Mesenchymal stem cell (in vitro differentiated cells and primary cell): ENCODE measurements at regions not wholly inside any gene's neighbourhood (a gene's known extent, or its start where the extent isn't known, plus 50 kb on each side); places are given as distances from the start of the nearest gene placed in this dataset.
"Not testable (repeated sequence)": the region's sequence is repeated elsewhere in the genome, so short reads cannot be mapped to it uniquely, and the experiment has no call there.

Experiments
- DNase-seq: peaks from one replicate; pipeline ENCODE4 v3.0.0-alpha.2; 2013
- H2AFZ ChIP-seq: one replicate; pipeline ENCODE4 v1.6.1; 2013; ENCODE audit warnings: low read depth, mild to moderate bottlenecking, control low read depth, inconsistent platforms, low read length, moderate library complexity
- H2AK5ac ChIP-seq: 2 replicates; pipeline ENCODE4 v1.6.1; 2013; ENCODE audit warnings: low read length, moderate library complexity, mild to moderate bottlenecking, inconsistent platforms; ENCODE audit not compliant: severe bottlenecking
- H2BK120ac ChIP-seq: one replicate; pipeline ENCODE4 v1.6.1; 2013; ENCODE audit warnings: low read depth, mild to moderate bottlenecking, inconsistent platforms, low read length, moderate library complexity
- H2BK12ac ChIP-seq, 2 experiments: one replicate each; pipeline ENCODE4 v1.6.1; 2013; ENCODE audit warnings: inconsistent platforms in 2 of 2, low read length in 2 of 2, mild to moderate bottlenecking in 2 of 2, moderate library complexity in 2 of 2, control low read depth in 1 of 2
- H2BK15ac ChIP-seq: one replicate; pipeline ENCODE4 v1.6.1; 2013; ENCODE audit warnings: mild to moderate bottlenecking, low read depth, inconsistent platforms; ENCODE audit not compliant: poor library complexity, severe bottlenecking
- H2BK5ac ChIP-seq: 2 replicates; pipeline ENCODE4 v1.6.1; 2013; ENCODE audit warnings: low read depth, mild to moderate bottlenecking, low read length, control low read depth, inconsistent platforms; ENCODE audit not compliant: poor library complexity, severe bottlenecking
- H3K14ac ChIP-seq, 2 experiments: one replicate each; pipeline ENCODE4 v1.6.1; 2013; ENCODE audit warnings: inconsistent platforms in 2 of 2, low read length in 2 of 2, control low read depth in 1 of 2, mild to moderate bottlenecking in 1 of 2, moderate library complexity in 1 of 2
- H3K18ac ChIP-seq, 2 experiments: one replicate each; pipeline ENCODE4 v1.6.1; 2013; ENCODE audit warnings: inconsistent platforms in 2 of 2, low read length in 2 of 2, control low read depth in 1 of 2, low read depth in 1 of 2, mild to moderate bottlenecking in 1 of 2
- H3K23ac ChIP-seq, 2 experiments: one replicate each; pipeline ENCODE4 v1.6.1; 2013; ENCODE audit warnings: inconsistent platforms in 2 of 2, low read length in 2 of 2, mild to moderate bottlenecking in 2 of 2, moderate library complexity in 2 of 2, control low read depth in 1 of 2
- H3K27ac ChIP-seq: 2 replicates; pipeline ENCODE4 v1.5.1; 2013; ENCODE audit warnings: mild to moderate bottlenecking, moderate library complexity, low read length, control low read depth, inconsistent platforms; ENCODE audit not compliant: poor library complexity, severe bottlenecking
- H3K27me3 ChIP-seq, 2 experiments: 2 replicates each; pipeline versions ENCODE4 v1.6.1 to v1.7.0; 2013; ENCODE audit warnings: low read length in 2 of 2, mild to moderate bottlenecking in 2 of 2, moderate library complexity in 2 of 2, control low read depth in 1 of 2, inconsistent platforms in 1 of 2; ENCODE audit not compliant: control insufficient read depth in 1 of 2, insufficient read depth in 1 of 2
- H3K36me3 ChIP-seq, 2 experiments: 2 replicates each; pipeline versions ENCODE4 v1.6.1 to v1.7.0; 2013; ENCODE audit warnings: low read length in 2 of 2, control low read depth in 1 of 2, inconsistent platforms in 1 of 2, low read depth in 1 of 2, mild to moderate bottlenecking in 1 of 2; ENCODE audit not compliant: insufficient read depth in 2 of 2, control insufficient read depth in 1 of 2
- H3K4ac ChIP-seq, 2 experiments: one replicate each; pipeline ENCODE4 v1.6.1; 2013; ENCODE audit warnings: inconsistent platforms in 2 of 2, low read length in 2 of 2, mild to moderate bottlenecking in 2 of 2, moderate library complexity in 2 of 2, control low read depth in 1 of 2, low read depth in 1 of 2
- H3K4me1 ChIP-seq: 2 replicates; pipeline ENCODE4 v1.6.1; 2013; ENCODE audit warnings: low read depth, low read length, control low read depth; ENCODE audit not compliant: control insufficient read depth, insufficient read depth
- H3K4me2 ChIP-seq: 2 replicates; pipeline ENCODE4 v1.6.1; 2013; ENCODE audit warnings: low read length, mild to moderate bottlenecking, inconsistent platforms; ENCODE audit not compliant: poor library complexity, severe bottlenecking
- H3K4me3 ChIP-seq, 2 experiments: 2 replicates each; pipeline versions ENCODE4 v1.5.1 to v1.7.0; 2013; ENCODE audit warnings: low read length in 2 of 2, mild to moderate bottlenecking in 2 of 2, control low read depth in 1 of 2, low read depth in 1 of 2; ENCODE audit not compliant: insufficient read depth in 1 of 2
- H3K79me1 ChIP-seq: replicated peaks from 2 replicates; pipeline ENCODE4 v1.6.1; 2013; ENCODE audit warnings: mild to moderate bottlenecking, control low read depth, low read length, inconsistent platforms; ENCODE audit not compliant: poor library complexity, severe bottlenecking
- H3K9ac ChIP-seq: 2 replicates; pipeline ENCODE4 v1.7.0; 2013; ENCODE audit warnings: mild to moderate bottlenecking, low read length, moderate library complexity
- H3K9me3 ChIP-seq: 2 replicates; pipeline ENCODE4 v1.7.0; 2013; ENCODE audit warnings: mild to moderate bottlenecking, low read length; ENCODE audit not compliant: control insufficient read depth
- H4K8ac ChIP-seq: one replicate; pipeline ENCODE4 v1.6.1; 2013; ENCODE audit warnings: inconsistent platforms, mild to moderate bottlenecking, low read length, moderate library complexity
- H4K91ac ChIP-seq: one replicate; pipeline ENCODE4 v1.6.1; 2013; ENCODE audit warnings: mild to moderate bottlenecking, low read length, inconsistent platforms
- WGBS: methylation state at CpG from one replicate; pipeline ENCODE4 v1.1.7; 2013; ENCODE audit warnings: mixed read lengths; 5-methylcytosine and 5-hydroxymethylcytosine counted together

DNA sequence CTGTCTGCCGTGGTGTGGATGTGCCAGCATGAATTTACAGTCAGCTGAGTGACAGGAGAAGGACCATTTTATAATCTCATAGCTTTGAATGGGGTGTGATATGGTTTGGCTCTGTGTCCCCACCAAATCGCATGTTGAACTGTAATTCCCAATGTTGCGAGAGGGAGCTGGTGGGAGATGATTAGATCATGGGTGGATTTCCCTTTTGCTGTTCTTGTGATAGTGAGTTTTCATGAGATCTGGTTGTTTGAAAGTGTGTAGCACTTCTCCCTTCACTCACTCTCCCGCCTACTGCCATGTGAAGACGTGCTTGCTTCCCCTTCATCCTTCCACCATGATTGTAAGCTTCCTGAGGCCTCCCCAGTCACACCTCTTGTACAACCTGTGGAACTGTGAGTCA is 111.9 kb upstream of the CHD2 start:
- Histone ChIP-seq H3K9me3 (no peaks in the 10 kb centered on the region), H3K23ac (no peak overlapping the region), H3K4me1 (no peaks in the 10 kb centered on the region), H2BK15ac (no peak overlapping the region), H3K4me3 (no peak overlapping the region), H3K36me3 (no peaks in the 10 kb centered on the region), H2AFZ (no peak overlapping the region), H2BK12ac (no peak overlapping the region), H3K14ac (no peak overlapping the region), H2BK5ac (no peak overlapping the region), H4K91ac (no peak overlapping the region), H3K9ac (no peak overlapping the region), H2AK5ac (no peak overlapping the region), H3K27ac (no peak overlapping the region), H2BK120ac (no peak overlapping the region), H3K79me1 (no peaks in the 10 kb centered on the region), H3K4ac (no peak overlapping the region), H3K18ac (no peak overlapping the region), H3K4me2 (no peak overlapping the region), H3K27me3 (no peaks in the 10 kb centered on the region), H4K8ac (no peak overlapping the region)
- WGBS: 96% methylated on average over 5 of the region's 5 CpGs
- DNase-seq: no peak

DNA sequence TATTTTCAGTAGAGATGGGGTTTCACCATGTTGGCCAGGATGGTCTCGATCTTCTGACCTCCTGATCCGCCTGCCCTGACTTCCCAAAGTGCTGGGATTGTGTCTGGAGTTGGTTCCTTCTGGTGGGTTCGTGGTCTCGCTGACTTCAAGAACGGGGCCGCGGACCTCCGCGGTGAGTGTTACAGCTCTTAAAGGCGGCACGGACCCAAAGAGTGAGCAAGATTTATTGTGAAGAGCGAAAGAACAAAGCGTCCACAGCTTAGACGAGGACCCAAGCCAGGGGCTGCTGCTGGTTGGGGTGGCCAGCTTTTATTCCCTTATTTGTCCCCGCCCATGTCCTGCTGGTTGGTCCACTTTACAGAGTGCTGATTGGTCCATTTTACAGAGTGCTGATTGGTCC is 111.3 kb upstream of the CHD2 start:
- not testable (repeated sequence) for H2BK5ac ChIP-seq, H4K91ac ChIP-seq, H2BK120ac ChIP-seq, H2AK5ac ChIP-seq, H3K9me3 ChIP-seq, H4K8ac ChIP-seq, H3K4ac ChIP-seq, H3K79me1 ChIP-seq, H3K27me3 ChIP-seq, H3K14ac ChIP-seq, H2AFZ ChIP-seq, H3K9ac ChIP-seq, H3K23ac ChIP-seq, H3K18ac ChIP-seq, H3K27ac ChIP-seq, H3K4me1 ChIP-seq, H3K4me2 ChIP-seq, H3K36me3 ChIP-seq, H2BK12ac ChIP-seq, DNase-seq, H3K4me3 ChIP-seq, H2BK15ac ChIP-seq
- 94% methylated on average over 15 of the region's 15 CpGs for WGBS

DNA sequence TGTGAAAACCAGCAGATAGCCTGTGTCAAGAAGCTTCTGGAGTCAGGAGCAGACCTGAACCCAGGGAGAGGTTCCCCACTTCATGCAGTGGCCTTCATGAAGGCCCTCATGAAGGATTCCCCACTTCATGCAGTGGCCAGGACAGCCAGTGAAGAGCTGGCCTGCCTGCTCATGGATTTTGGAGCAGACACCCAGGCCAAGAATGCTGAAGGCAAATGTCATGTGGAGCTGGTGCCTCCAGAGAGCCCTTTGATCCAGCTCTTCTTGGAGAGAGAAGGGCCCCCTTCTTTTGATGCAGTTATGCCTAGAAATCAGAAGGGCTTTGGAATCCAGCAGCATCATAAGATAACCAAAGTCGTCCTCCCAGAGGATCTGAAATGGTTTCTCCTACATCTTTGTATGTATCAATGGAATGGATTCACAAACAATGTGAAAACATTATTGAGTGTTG is 103.9 kb upstream of the CHD2 start:
- H3K36me3 ChIP-seq: no peaks in the 10 kb centered on the region
- H2BK12ac ChIP-seq: no peak overlapping the region
- H3K79me1 ChIP-seq: peaks cover 2% of the 10 kb centered on the region
- no peak overlapping the region for H4K8ac ChIP-seq
- no peaks in the 10 kb centered on the region for H3K4me1 ChIP-seq
- no peak overlapping the region for H2BK15ac ChIP-seq
- 71% methylated on average over 1 of the region's 1 CpG for WGBS
- H2BK5ac ChIP-seq: no peak overlapping the region
- H3K9ac ChIP-seq: no peak overlapping the region
- H3K4ac ChIP-seq: no peak overlapping the region
- H3K4me3 ChIP-seq: no peak overlapping the region
- no peak overlapping the region for H3K4me2 ChIP-seq
- no peak for DNase-seq
- no peak overlapping the region for H3K18ac ChIP-seq
- no peak overlapping the region for H3K27ac ChIP-seq
- H3K14ac ChIP-seq: no peak overlapping the region
- H2AFZ ChIP-seq: no peak overlapping the region
- H3K27me3 ChIP-seq: no peaks in the 10 kb centered on the region
- no peak overlapping the region for H2AK5ac ChIP-seq
- no peak overlapping the region for H3K23ac ChIP-seq
- no peak overlapping the region for H4K91ac ChIP-seq
- H3K9me3 ChIP-seq: no peaks in the 10 kb centered on the region
- no peak overlapping the region for H2BK120ac ChIP-seq

DNA sequence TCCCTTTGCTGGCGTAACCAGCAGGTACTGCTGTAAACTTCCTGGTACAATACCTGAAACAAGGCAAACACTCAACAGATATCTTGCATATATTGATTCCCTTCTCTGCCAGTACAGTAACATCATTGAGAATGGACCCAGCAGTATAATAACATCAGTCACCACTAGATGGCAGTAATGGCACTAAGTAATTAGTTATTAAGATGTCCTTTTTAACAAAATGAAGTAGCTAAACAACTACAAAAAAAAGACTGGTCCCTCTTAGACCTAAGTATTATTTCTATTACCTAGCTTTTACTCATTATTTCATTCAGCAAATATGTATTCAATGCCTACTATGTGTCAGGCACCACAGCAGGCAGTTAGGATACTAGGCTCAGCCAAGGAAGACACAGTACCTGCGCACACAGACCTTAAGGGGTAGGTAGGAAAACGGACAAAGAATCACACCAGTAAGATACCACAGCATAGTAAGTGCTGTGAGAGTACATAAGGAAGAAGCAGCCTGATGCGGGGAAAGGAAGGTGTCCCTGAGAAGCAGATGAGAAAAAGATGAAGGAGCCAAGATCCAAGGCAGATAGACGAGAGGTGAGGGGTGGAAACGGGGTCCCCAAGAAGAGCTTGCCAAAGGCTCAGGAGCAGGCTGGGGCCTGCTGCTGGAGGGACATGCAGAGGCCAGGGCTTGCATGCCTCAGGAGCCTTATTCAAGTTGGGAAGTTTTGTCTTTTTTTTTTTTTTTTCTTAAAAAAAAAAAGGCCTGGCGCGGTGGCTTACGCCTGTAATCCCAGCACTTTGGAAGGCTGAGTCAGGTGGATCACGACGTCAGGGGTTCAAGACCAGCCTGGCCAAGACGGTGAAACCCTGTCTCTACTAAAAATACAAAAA is 102.7 kb upstream of the CHD2 start:
- Histone ChIP-seq H2BK12ac (peak overlapping the region; percentile 77 to 91), H3K4me3 (no peak overlapping the region), H3K18ac (peak overlapping the region; percentile 16 to 61), H3K9me3 (no peaks in the 10 kb centered on the region), H4K91ac (no peak overlapping the region), H2AK5ac (no peak overlapping the region), H2BK5ac (no peak overlapping the region), H3K79me1 (peaks cover 3% of the 10 kb centered on the region), H3K36me3 (no peaks in the 10 kb centered on the region), H3K14ac (no peak overlapping the region), H3K4me2 (no peak overlapping the region), H3K4me1 (peaks cover 6% of the 10 kb centered on the region), H3K27me3 (no peaks in the 10 kb centered on the region), H4K8ac (peak overlapping the region; percentile 41), H2BK15ac (peak overlapping the region; percentile 67), H3K27ac (no peak overlapping the region), H3K4ac (peak overlapping the region; percentile 40 to 51), H2BK120ac (peak overlapping the region; percentile 65), H3K23ac (no peak overlapping the region), H2AFZ (peak overlapping the region; percentile 46), H3K9ac (peak overlapping the region; percentile 62)
- DNase-seq: peak; percentile 82
- WGBS: 86% methylated on average over 12 of the region's 12 CpGs
